HG03460 (cell line): ENCODE measurements at regions not wholly inside any gene's neighbourhood (a gene's known extent, or its start where the extent isn't known, plus 50 kb on each side); places are given as distances from the start of the nearest gene placed in this dataset.

ENCODE experiments used
- ATAC-seq: cut with Tn5 transposase; IDR thresholded peaks from one replicate; pipeline ENCODE4 v1.9.1; 2021; ENCODE audit not compliant: unreplicated experiment

- ATAC-seq = no peak
Measured at GRCh38 chr10:108736111-108736510, 1187.2 kb downstream of the XPNPEP1 start.

- ATAC-seq = no peak
Measured at GRCh38 chr10:108735380-108735779, 1187.9 kb downstream of the XPNPEP1 start.

- ATAC-seq = no peak
Measured at GRCh38 chr10:108721874-108722273, 1201.4 kb downstream of the XPNPEP1 start.

GRCh38 chr10:108716352-108716751, 1207.0 kb downstream of the XPNPEP1 start:
- no peak for ATAC-seq

- ATAC-seq = no peak
Measured at GRCh38 chr10:108709927-108710722, 1213.2 kb downstream of the XPNPEP1 start.

- no peak for ATAC-seq
Measured at GRCh38 chr10:108708363-108708762, 1214.9 kb downstream of the XPNPEP1 start.

GRCh38 chr10:108696792-108697477, 1226.4 kb downstream of the XPNPEP1 start:
- peak; percentile 90 for ATAC-seq

GRCh38 chr10:108691126-108691525, 1232.2 kb downstream of the XPNPEP1 start:
- no peak for ATAC-seq

- no peak for ATAC-seq
Measured at GRCh38 chr10:108690530-108690929, 1232.8 kb downstream of the XPNPEP1 start.

GRCh38 chr10:108689891-108690290, 1233.4 kb downstream of the XPNPEP1 start:
- no peak for ATAC-seq

GRCh38 chr10:108688314-108688713, 1235.0 kb downstream of the XPNPEP1 start:
- ATAC-seq = no peak

- no peak for ATAC-seq
Measured at GRCh38 chr10:108685863-108686531, 1237.3 kb downstream of the XPNPEP1 start.

- no peak for ATAC-seq
Measured at GRCh38 chr10:108684431-108684830, 1238.9 kb downstream of the XPNPEP1 start.

- no peak for ATAC-seq
Measured at GRCh38 chr10:108673741-108674140, 1249.6 kb downstream of the XPNPEP1 start.

- no peak for ATAC-seq
Measured at GRCh38 chr10:108663587-108663986, 1259.7 kb downstream of the XPNPEP1 start.

- ATAC-seq = no peak
Measured at GRCh38 chr10:108662975-108663374, 1260.3 kb downstream of the XPNPEP1 start.

GRCh38 chr10:108655057-108655456, 1268.3 kb downstream of the XPNPEP1 start:
- no peak for ATAC-seq

GRCh38 chr10:108653531-108653930, 1269.8 kb downstream of the XPNPEP1 start:
- ATAC-seq = no peak

GRCh38 chr10:108639010-108639409, 1284.3 kb downstream of the XPNPEP1 start:
- ATAC-seq = no peak

- ATAC-seq = no peak
Measured at GRCh38 chr10:108638225-108638624, 1285.1 kb downstream of the XPNPEP1 start.

GRCh38 chr10:108633046-108633445, 1290.3 kb downstream of the XPNPEP1 start:
- no peak for ATAC-seq

- peak; percentile 23 for ATAC-seq
Measured at GRCh38 chr10:108632144-108632543, 1291.2 kb downstream of the XPNPEP1 start.
